HCT116 (cell line): ENCODE measurements at regions not wholly inside any gene's neighbourhood (a gene's known extent, or its start where the extent isn't known, plus 50 kb on each side); places are given as distances from the start of the nearest gene placed in this dataset.

Source experiments
- CBX3 ChIP-seq: IDR thresholded peaks from 2 replicates; pipeline ENCODE4 v1.6.1; 2012; ENCODE audit warnings: low read depth
- ELF1 ChIP-seq: IDR thresholded peaks from 2 replicates; pipeline ENCODE4 v1.6.1; 2012; ENCODE audit warnings: low read depth, borderline replicate concordance
- EZH2 ChIP-seq: fragments of 200-600 bp; sonication (generic); IDR thresholded peaks from 2 replicates; pipeline ENCODE4 v1.6.1; 2017; ENCODE audit warnings: antibody characterized with exemption, mixed run types
- EZH2phosphoT487 ChIP-seq: fragments of 200-600 bp; IDR thresholded peaks from 2 replicates; pipeline ENCODE4 v1.6.1; 2018; ENCODE audit warnings: antibody characterized with exemption, borderline replicate concordance
- FOSL1 ChIP-seq: IDR thresholded peaks from 2 replicates; pipeline ENCODE4 v1.6.1; 2012; ENCODE audit warnings: low read depth
- POLR2A ChIP-seq: IDR thresholded peaks from 2 replicates; pipeline ENCODE4 v1.7.0; 2011; ENCODE audit warnings: borderline replicate concordance; ENCODE audit not compliant: insufficient read depth, insufficient read length; ENCODE audit errors: extremely low read depth
- POLR2AphosphoS5 ChIP-seq: IDR thresholded peaks from 2 replicates; pipeline ENCODE4 v1.6.1; 2011; ENCODE audit warnings: mild to moderate bottlenecking, low read depth, low read length, moderate library complexity
- SP1 ChIP-seq: IDR thresholded peaks from 2 replicates; pipeline ENCODE4 v1.6.1; 2012; ENCODE audit warnings: low read depth
- YY1 ChIP-seq: IDR thresholded peaks from 2 replicates; pipeline ENCODE4 v1.6.1; 2011; ENCODE audit warnings: low read length, low read depth, moderate library complexity, mild to moderate bottlenecking; ENCODE audit not compliant: insufficient replicate concordance; ENCODE audit errors: extremely low read depth
- ZFX ChIP-seq: fragments of 450-650 bp; IDR thresholded peaks from 2 replicates; pipeline ENCODE4 v1.6.1; 2017
- TF ChIP-seq, protein P1 (sequence below), 3 experiments: fragments of 200-600 bp in 1 of 3; sonication (generic) in 1 of 3; IDR thresholded peaks in 2 of 3; conservative IDR thresholded peaks in 1 of 3; 2 replicates each; pipeline ENCODE4 v1.5.1; 2012 to 2017; ENCODE audit warnings: low read depth in 2 of 3, low read length in 2 of 3, antibody characterized with exemption in 1 of 3, borderline replicate concordance in 1 of 3, control low read depth in 1 of 3, mild to moderate bottlenecking in 1 of 3, mixed read lengths in 1 of 3, mixed run types in 1 of 3, moderate library complexity in 1 of 3; ENCODE audit not compliant: insufficient read depth in 1 of 3
- TF ChIP-seq, protein P2 (sequence below): IDR thresholded peaks from 2 replicates; pipeline ENCODE4 v1.6.1; 2011; ENCODE audit warnings: mild to moderate bottlenecking, low read length, moderate library complexity; ENCODE audit not compliant: insufficient replicate concordance; ENCODE audit errors: extremely low read depth
- TF ChIP-seq, protein P3 (sequence below): IDR thresholded peaks from 2 replicates; pipeline ENCODE4 v1.6.1; 2012
- TF ChIP-seq, protein P4 (sequence below): IDR thresholded peaks from 2 replicates; pipeline ENCODE4 v1.6.1; 2012

DNA sequence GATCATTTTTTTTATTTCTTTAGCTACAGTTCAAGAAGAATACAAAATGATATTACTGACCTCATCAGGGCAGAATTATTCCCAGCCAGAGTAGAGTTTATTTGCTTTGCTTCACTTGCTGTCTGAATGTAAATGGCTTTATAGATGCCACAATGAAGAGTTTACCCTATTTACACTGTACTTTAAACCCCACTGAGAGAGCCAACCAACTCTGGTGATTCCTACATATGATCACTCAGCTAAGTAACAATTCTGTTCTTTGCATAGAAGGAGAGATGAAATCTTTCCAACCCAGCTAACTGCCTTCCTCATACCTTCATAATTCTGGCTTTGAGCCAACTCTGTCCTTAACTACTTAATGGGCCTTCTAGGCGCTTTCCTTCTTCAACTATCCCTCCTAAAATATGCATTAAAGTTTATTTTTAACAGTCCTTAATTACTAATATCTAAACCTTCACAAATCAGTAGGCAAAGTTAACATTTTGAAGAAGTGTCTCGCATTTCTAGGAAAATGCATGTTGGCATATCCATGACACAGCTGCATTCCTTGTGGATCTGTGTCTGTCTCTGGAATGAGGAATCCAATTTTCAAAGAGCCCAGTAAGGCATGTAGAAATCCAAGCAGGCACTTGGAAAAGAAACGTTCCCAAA is 284.8 kb upstream of the GRAMD2B start:
- TF ChIP-seq EZH2phosphoT487 (no peak), CBX3 (no peak), FOSL1 (no peak), ZFX (no peak), POLR2A (no peak), EZH2 (no peak), POLR2AphosphoS5 (no peak), ELF1 (no peak), SP1 (no peak), YY1 (no peak)
- TF ChIP-seq, protein P1, sequence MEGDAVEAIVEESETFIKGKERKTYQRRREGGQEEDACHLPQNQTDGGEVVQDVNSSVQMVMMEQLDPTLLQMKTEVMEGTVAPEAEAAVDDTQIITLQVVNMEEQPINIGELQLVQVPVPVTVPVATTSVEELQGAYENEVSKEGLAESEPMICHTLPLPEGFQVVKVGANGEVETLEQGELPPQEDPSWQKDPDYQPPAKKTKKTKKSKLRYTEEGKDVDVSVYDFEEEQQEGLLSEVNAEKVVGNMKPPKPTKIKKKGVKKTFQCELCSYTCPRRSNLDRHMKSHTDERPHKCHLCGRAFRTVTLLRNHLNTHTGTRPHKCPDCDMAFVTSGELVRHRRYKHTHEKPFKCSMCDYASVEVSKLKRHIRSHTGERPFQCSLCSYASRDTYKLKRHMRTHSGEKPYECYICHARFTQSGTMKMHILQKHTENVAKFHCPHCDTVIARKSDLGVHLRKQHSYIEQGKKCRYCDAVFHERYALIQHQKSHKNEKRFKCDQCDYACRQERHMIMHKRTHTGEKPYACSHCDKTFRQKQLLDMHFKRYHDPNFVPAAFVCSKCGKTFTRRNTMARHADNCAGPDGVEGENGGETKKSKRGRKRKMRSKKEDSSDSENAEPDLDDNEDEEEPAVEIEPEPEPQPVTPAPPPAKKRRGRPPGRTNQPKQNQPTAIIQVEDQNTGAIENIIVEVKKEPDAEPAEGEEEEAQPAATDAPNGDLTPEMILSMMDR (IDR thresholded peaks at IDR 0.05 in 2 of 3, conservative IDR thresholded peaks at IDR 0.05 in 1 of 3; ENCODE audit: borderline replicate concordance in 1 of 3, insufficient read depth in 1 of 3, low read depth in 2 of 3, low read length in 2 of 3), result no peak
- TF ChIP-seq, protein P2, sequence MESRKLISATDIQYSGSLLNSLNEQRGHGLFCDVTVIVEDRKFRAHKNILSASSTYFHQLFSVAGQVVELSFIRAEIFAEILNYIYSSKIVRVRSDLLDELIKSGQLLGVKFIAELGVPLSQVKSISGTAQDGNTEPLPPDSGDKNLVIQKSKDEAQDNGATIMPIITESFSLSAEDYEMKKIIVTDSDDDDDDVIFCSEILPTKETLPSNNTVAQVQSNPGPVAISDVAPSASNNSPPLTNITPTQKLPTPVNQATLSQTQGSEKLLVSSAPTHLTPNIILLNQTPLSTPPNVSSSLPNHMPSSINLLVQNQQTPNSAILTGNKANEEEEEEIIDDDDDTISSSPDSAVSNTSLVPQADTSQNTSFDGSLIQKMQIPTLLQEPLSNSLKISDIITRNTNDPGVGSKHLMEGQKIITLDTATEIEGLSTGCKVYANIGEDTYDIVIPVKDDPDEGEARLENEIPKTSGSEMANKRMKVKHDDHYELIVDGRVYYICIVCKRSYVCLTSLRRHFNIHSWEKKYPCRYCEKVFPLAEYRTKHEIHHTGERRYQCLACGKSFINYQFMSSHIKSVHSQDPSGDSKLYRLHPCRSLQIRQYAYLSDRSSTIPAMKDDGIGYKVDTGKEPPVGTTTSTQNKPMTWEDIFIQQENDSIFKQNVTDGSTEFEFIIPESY, result no peak
- TF ChIP-seq, protein P3, sequence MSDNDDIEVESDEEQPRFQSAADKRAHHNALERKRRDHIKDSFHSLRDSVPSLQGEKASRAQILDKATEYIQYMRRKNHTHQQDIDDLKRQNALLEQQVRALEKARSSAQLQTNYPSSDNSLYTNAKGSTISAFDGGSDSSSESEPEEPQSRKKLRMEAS, result no peak
- TF ChIP-seq, protein P4, sequence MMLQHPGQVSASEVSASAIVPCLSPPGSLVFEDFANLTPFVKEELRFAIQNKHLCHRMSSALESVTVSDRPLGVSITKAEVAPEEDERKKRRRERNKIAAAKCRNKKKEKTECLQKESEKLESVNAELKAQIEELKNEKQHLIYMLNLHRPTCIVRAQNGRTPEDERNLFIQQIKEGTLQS, result no peak
